ENCODE measurements at regions not wholly inside any gene's neighbourhood (a gene's known extent, or its start where the extent isn't known, plus 50 kb on each side); places are given as distances from the start of the nearest gene placed in this dataset.

- Histone ChIP-seq H3K27me3 (ENCODE audit: control insufficient read depth, insufficient read depth, low read length) (no peaks in the 10 kb centered on the region), H3K27ac (ENCODE audit: low read depth, low read length) (no peak overlapping the region), H3K4me3 (ENCODE audit: low read depth, low read length) (no peak overlapping the region), H3K4me1 (ENCODE audit: control insufficient read depth, insufficient read depth, low read length) (peaks cover 3% of the 10 kb centered on the region), H3K36me3 (ENCODE audit: control insufficient read depth, insufficient read depth, low read length) (no peaks in the 10 kb centered on the region), H3K9me3 (ENCODE audit: control insufficient read depth, insufficient read depth, low read length) (peaks cover 6% of the 10 kb centered on the region)
- DNase-seq (ENCODE audit: low read depth in 4 of 6, low spot score in 6 of 6): no peak
- no CpG with 5 or more reads among the region's 5 CpGs for whole genome bisulfite sequencing (ENCODE audit: insufficient coverage)
Observed at GRCh38 chr3:43171748-43172147, 65.9 kb upstream of the POMGNT2 start.

- Histone ChIP-seq H3K4me3 (ENCODE audit: low read depth, low read length) (no peak overlapping the region), H3K9me3 (ENCODE audit: control insufficient read depth, insufficient read depth, low read length) (peaks cover 10% of the 10 kb centered on the region), H3K27ac (ENCODE audit: low read depth, low read length) (no peak overlapping the region), H3K36me3 (ENCODE audit: control insufficient read depth, insufficient read depth, low read length) (no peaks in the 10 kb centered on the region), H3K4me1 (ENCODE audit: control insufficient read depth, insufficient read depth, low read length) (no peaks in the 10 kb centered on the region), H3K27me3 (ENCODE audit: control insufficient read depth, insufficient read depth, low read length) (no peaks in the 10 kb centered on the region)
- no peak for DNase-seq (ENCODE audit: low read depth in 4 of 6, low spot score in 6 of 6)
- WGBS (ENCODE audit: insufficient coverage): 71% methylated on average over 1 of the region's 7 CpGs
Observed at GRCh38 chr3:43170553-43170952, 64.7 kb upstream of the POMGNT2 start.

- WGBS (ENCODE audit: insufficient coverage): 93% methylated on average over 3 of the region's 4 CpGs
- H3K27ac ChIP-seq (ENCODE audit: low read depth, low read length): no peak overlapping the region
- peaks cover 10% of the 10 kb centered on the region for H3K9me3 ChIP-seq (ENCODE audit: control insufficient read depth, insufficient read depth, low read length)
- no peaks in the 10 kb centered on the region for H3K36me3 ChIP-seq (ENCODE audit: control insufficient read depth, insufficient read depth, low read length)
- no peaks in the 10 kb centered on the region for H3K4me1 ChIP-seq (ENCODE audit: control insufficient read depth, insufficient read depth, low read length)
- H3K27me3 ChIP-seq (ENCODE audit: control insufficient read depth, insufficient read depth, low read length): no peaks in the 10 kb centered on the region
- no peak for DNase-seq (ENCODE audit: low read depth in 4 of 6, low spot score in 6 of 6)
- H3K4me3 ChIP-seq (ENCODE audit: low read depth, low read length): no peak overlapping the region
Observed at GRCh38 chr3:43169987-43170386, 64.1 kb upstream of the POMGNT2 start.

GRCh38 chr3:43166406-43166805 is 60.5 kb upstream of the POMGNT2 start:
- Histone ChIP-seq H3K27ac (ENCODE audit: low read depth, low read length) (no peak overlapping the region), H3K36me3 (ENCODE audit: control insufficient read depth, insufficient read depth, low read length) (no peaks in the 10 kb centered on the region), H3K9me3 (ENCODE audit: control insufficient read depth, insufficient read depth, low read length) (peaks cover 7% of the 10 kb centered on the region), H3K4me3 (ENCODE audit: low read depth, low read length) (no peak overlapping the region), H3K4me1 (ENCODE audit: control insufficient read depth, insufficient read depth, low read length) (peaks cover 11% of the 10 kb centered on the region), H3K27me3 (ENCODE audit: control insufficient read depth, insufficient read depth, low read length) (no peaks in the 10 kb centered on the region)
- DNase-seq (ENCODE audit: low read depth in 4 of 6, low spot score in 6 of 6): no peak
- WGBS (ENCODE audit: insufficient coverage): no CpG with 5 or more reads among the region's 1 CpG

- peak in 1 of 6 donors; percentile 41 for DNase-seq (ENCODE audit: low read depth in 4 of 6, low spot score in 6 of 6)
- Histone ChIP-seq H3K27me3 (ENCODE audit: control insufficient read depth, insufficient read depth, low read length) (no peaks in the 10 kb centered on the region), H3K4me3 (ENCODE audit: low read depth, low read length) (no peak overlapping the region), H3K4me1 (ENCODE audit: control insufficient read depth, insufficient read depth, low read length) (peaks cover 11% of the 10 kb centered on the region), H3K36me3 (ENCODE audit: control insufficient read depth, insufficient read depth, low read length) (no peaks in the 10 kb centered on the region), H3K9me3 (ENCODE audit: control insufficient read depth, insufficient read depth, low read length) (peaks cover 7% of the 10 kb centered on the region), H3K27ac (ENCODE audit: low read depth, low read length) (no peak overlapping the region)
- WGBS (ENCODE audit: insufficient coverage): no CpG with 5 or more reads among the region's 3 CpGs
Observed at GRCh38 chr3:43165786-43166185, 59.9 kb upstream of the POMGNT2 start.

- 79% methylated on average over 7 of the region's 9 CpGs for WGBS (ENCODE audit: insufficient coverage)
Observed at GRCh38 chr3:43163895-43164493, 58.1 kb upstream of the POMGNT2 start.

GRCh38 chr3:43162230-43163084 is 56.6 kb upstream of the POMGNT2 start:
- H3K36me3 ChIP-seq (ENCODE audit: control insufficient read depth, insufficient read depth, low read length): no peaks in the 10 kb centered on the region
- peak in 4 of 6 donors; percentile 31 to 93 (median 70) for DNase-seq (ENCODE audit: low read depth in 4 of 6, low spot score in 6 of 6)
- H3K4me3 ChIP-seq (ENCODE audit: low read depth, low read length): no peak overlapping the region
- no peaks in the 10 kb centered on the region for H3K27me3 ChIP-seq (ENCODE audit: control insufficient read depth, insufficient read depth, low read length)
- peaks cover 7% of the 10 kb centered on the region for H3K9me3 ChIP-seq (ENCODE audit: control insufficient read depth, insufficient read depth, low read length)
- H3K4me1 ChIP-seq (ENCODE audit: control insufficient read depth, insufficient read depth, low read length): peaks cover 11% of the 10 kb centered on the region
- 74% methylated on average over 2 of the region's 13 CpGs for WGBS (ENCODE audit: insufficient coverage)
- H3K27ac ChIP-seq (ENCODE audit: low read depth, low read length): peak overlapping the region; percentile 66

More at GRCh38 chr3:43163895-43164493, 58.1 kb upstream of the POMGNT2 start:
- H3K27me3 ChIP-seq (ENCODE audit: control insufficient read depth, insufficient read depth, low read length): no peaks in the 10 kb centered on the region
- H3K27ac ChIP-seq (ENCODE audit: low read depth, low read length): no peak overlapping the region
- H3K36me3 ChIP-seq (ENCODE audit: control insufficient read depth, insufficient read depth, low read length): no peaks in the 10 kb centered on the region
- no peak for DNase-seq (ENCODE audit: low read depth in 4 of 6, low spot score in 6 of 6)
- H3K4me3 ChIP-seq (ENCODE audit: low read depth, low read length): no peak overlapping the region
- peaks cover 7% of the 10 kb centered on the region for H3K9me3 ChIP-seq (ENCODE audit: control insufficient read depth, insufficient read depth, low read length)
- peaks cover 11% of the 10 kb centered on the region for H3K4me1 ChIP-seq (ENCODE audit: control insufficient read depth, insufficient read depth, low read length)

- no peaks in the 10 kb centered on the region for H3K27me3 ChIP-seq (ENCODE audit: control insufficient read depth, insufficient read depth, low read length)
- H3K27ac ChIP-seq (ENCODE audit: low read depth, low read length): peak overlapping the region; percentile 38
- peaks cover 4% of the 10 kb centered on the region for H3K9me3 ChIP-seq (ENCODE audit: control insufficient read depth, insufficient read depth, low read length)
- 53% methylated on average over 5 of the region's 5 CpGs for WGBS (ENCODE audit: insufficient coverage)
- peaks cover 11% of the 10 kb centered on the region for H3K4me1 ChIP-seq (ENCODE audit: control insufficient read depth, insufficient read depth, low read length)
- H3K36me3 ChIP-seq (ENCODE audit: control insufficient read depth, insufficient read depth, low read length): no peaks in the 10 kb centered on the region
- peak in 1 of 6 donors; percentile 34 for DNase-seq (ENCODE audit: low read depth in 4 of 6, low spot score in 6 of 6)
- H3K4me3 ChIP-seq (ENCODE audit: low read depth, low read length): no peak overlapping the region
Observed at GRCh38 chr3:43161684-43162229, 55.9 kb upstream of the POMGNT2 start.

- Histone ChIP-seq H3K36me3 (ENCODE audit: control insufficient read depth, insufficient read depth, low read length) (no peaks in the 10 kb centered on the region), H3K27ac (ENCODE audit: low read depth, low read length) (no peak overlapping the region), H3K9me3 (ENCODE audit: control insufficient read depth, insufficient read depth, low read length) (no peaks in the 10 kb centered on the region), H3K27me3 (ENCODE audit: control insufficient read depth, insufficient read depth, low read length) (no peaks in the 10 kb centered on the region), H3K4me1 (ENCODE audit: control insufficient read depth, insufficient read depth, low read length) (peaks cover 11% of the 10 kb centered on the region), H3K4me3 (ENCODE audit: low read depth, low read length) (no peak overlapping the region)
- no peak for DNase-seq (ENCODE audit: low read depth in 4 of 6, low spot score in 6 of 6)
- 100% methylated on average over 1 of the region's 1 CpG for WGBS (ENCODE audit: insufficient coverage)
Observed at GRCh38 chr3:43160664-43161063, 54.8 kb upstream of the POMGNT2 start.

Measured in spinal cord (tissue), 9 donors.